RWPE2 (cell line): ENCODE measurements at regions not wholly inside any gene's neighbourhood (a gene's known extent, or its start where the extent isn't known, plus 50 kb on each side); places are given as distances from the start of the nearest gene placed in this dataset.

Experiments used
- ATAC-seq: fragments of 200-7000 bp; cut with Tn5 transposase; 3 replicates; pipeline ENCODE4 v1.9.1; 2021; ENCODE audit warnings: low read depth
- DNase-seq: peaks from one replicate; pipeline ENCODE4 v3.0.0-alpha.2; 2020; ENCODE audit warnings: low spot score
- H3K27ac ChIP-seq: fragments of 450-650 bp; 2 replicates; pipeline ENCODE4 v1.5.1; 2017; ENCODE audit warnings: mild to moderate bottlenecking; ENCODE audit not compliant: poor library complexity, severe bottlenecking
- H3K27me3 ChIP-seq: fragments of 250-450 bp; sonication (Bioruptor Pico); 2 replicates; pipeline ENCODE4 v1.5.1; 2021; ENCODE audit warnings: mild to moderate bottlenecking, moderate library complexity; ENCODE audit not compliant: insufficient read depth, poor library complexity, severe bottlenecking
- H3K36me3 ChIP-seq: fragments of 250-450 bp; sonication (Bioruptor Pico); 2 replicates; pipeline ENCODE4 v1.5.1; 2020; ENCODE audit warnings: low read depth, mild to moderate bottlenecking, moderate library complexity
- H3K4me1 ChIP-seq: fragments of 250-450 bp; sonication (Bioruptor Pico); 2 replicates; pipeline ENCODE4 v1.5.1; 2021; ENCODE audit warnings: mild to moderate bottlenecking, moderate library complexity; ENCODE audit not compliant: insufficient read depth, poor library complexity, severe bottlenecking
- H3K4me3 ChIP-seq: fragments of 250-450 bp; sonication (Bioruptor Pico); 2 replicates; pipeline ENCODE4 v1.5.1; 2021; ENCODE audit warnings: mild to moderate bottlenecking, moderate library complexity; ENCODE audit not compliant: severe bottlenecking
- H3K9me3 ChIP-seq: fragments of 250-450 bp; sonication (Bioruptor Pico); 2 replicates; pipeline ENCODE4 v1.5.1; 2021; ENCODE audit warnings: mild to moderate bottlenecking, moderate library complexity; ENCODE audit not compliant: severe bottlenecking
- CTCF ChIP-seq: fragments of 450-650 bp; IDR thresholded peaks from one replicate; pipeline ENCODE4 v1.5.1; 2017; ENCODE audit warnings: mild to moderate bottlenecking, moderate library complexity; ENCODE audit not compliant: poor library complexity, severe bottlenecking

DNA sequence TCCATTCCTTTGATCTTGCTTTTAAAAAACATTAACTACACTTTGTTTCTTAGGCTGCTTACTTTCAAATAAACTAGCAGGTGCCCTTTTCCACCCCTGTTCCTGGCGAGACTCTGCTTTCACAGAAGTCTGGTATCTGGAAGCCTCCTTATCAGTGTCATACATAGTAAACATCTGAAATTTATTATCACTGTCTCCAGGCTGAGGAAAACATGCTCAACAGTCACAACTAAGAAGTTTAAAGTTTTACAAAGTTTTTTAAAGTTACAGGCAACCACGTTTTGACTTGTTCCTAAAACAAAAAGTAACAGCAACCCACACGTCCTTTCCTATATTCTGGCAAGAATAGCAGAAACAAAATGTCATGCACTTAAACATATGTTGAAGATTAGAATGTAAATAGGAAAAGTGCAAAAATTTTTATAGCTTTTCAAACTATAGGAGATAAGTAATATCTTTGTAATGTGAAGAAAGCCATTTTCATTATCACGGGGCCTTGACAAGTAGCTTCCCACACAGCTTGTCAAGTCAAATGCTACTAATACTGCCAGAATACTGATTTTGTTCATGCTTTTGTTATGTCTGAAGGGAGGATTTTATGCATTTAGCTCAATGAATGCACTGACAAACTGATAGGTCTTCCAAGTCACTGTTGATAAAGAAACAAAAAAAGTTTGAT, 275.2 kb upstream of the KCNMB2 start:
- DNase-seq, result no peak
- H3K9me3 ChIP-seq, result no peaks in the 10 kb centered on the region
- no peak overlapping the region for H3K4me3 ChIP-seq
- TF ChIP-seq CTCF, result no peak
- H3K4me1 ChIP-seq, result no peaks in the 10 kb centered on the region
- no peaks in the 10 kb centered on the region for H3K27me3 ChIP-seq
- no peak for ATAC-seq
- H3K36me3 ChIP-seq, result no peaks in the 10 kb centered on the region
- H3K27ac ChIP-seq, result no peak overlapping the region

DNA sequence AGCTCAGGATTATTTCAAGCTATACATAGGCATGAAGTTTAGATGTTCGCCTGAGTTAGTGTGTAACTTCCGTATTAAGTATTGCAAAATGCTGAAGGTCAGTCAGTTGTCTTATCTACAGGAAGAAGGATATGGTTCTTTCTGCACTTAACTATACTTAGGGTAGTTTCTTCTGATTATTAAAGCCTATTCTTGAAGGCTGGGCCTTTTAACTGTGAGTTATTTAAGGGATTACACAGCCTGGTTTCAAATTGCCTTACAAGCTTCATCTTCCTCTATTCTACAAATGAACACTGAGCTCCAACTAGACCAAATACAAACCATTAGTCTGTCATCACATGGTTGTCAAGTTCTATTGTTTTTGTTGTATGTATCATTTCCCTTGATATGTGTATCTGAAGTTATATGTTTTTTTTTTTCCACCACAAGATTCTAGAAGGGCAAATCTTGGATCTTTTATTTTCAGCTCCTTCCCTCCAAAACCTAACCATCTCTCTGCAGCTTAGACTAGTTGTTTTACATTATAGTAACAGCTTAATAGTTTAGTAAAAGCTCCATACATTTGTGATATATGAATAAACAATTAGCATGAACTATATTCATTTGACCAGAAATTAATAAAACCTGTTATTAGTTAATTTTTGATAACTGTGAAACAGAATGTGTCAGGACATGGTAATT, 272.9 kb upstream of the KCNMB2 start:
- H3K27me3 ChIP-seq, result no peaks in the 10 kb centered on the region
- no peaks in the 10 kb centered on the region for H3K36me3 ChIP-seq
- ATAC-seq (no peak), DNase-seq (no peak)
- no peak overlapping the region for H3K4me3 ChIP-seq
- no peak overlapping the region for H3K27ac ChIP-seq
- H3K9me3 ChIP-seq, result no peaks in the 10 kb centered on the region
- no peaks in the 10 kb centered on the region for H3K4me1 ChIP-seq
- TF ChIP-seq CTCF, result no peak

DNA sequence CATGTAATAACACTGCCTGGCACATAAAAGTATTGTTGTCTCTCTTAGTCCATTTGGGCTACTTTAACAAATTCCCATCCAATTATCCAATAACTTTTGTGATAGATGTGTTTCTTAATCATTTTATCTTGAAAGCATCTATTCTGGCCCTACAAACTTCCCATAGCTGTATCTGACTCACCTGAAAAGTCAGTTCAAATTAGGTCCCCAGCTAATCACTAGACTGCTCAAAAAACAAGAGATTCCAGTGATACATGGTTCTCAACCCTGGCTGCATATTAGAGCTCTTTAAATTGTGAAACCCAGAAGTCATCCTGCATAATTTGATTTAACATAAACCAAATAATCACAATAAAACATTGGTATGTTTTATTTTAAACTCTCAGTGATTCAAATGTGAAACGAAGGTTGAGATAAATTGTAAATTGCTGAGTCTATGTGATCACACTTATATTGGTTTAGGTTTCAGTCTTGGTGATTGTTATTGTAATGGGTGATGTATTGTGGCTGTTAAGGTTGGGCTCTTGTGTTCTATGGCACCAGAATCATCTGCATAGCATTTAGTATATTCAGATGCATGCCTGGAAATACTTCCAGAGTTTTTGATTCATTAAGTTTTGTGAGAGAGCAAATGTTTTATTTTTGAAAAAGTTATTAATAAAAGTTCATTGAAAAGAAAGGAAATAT, 268.9 kb upstream of the KCNMB2 start:
- no peaks in the 10 kb centered on the region for H3K27me3 ChIP-seq
- H3K4me1 ChIP-seq, result peaks cover 4% of the 10 kb centered on the region
- TF ChIP-seq CTCF, result no peak
- no peaks in the 10 kb centered on the region for H3K9me3 ChIP-seq
- H3K36me3 ChIP-seq, result no peaks in the 10 kb centered on the region
- no peak for ATAC-seq
- no peak overlapping the region for H3K27ac ChIP-seq
- DNase-seq, result no peak
- no peak overlapping the region for H3K4me3 ChIP-seq

DNA sequence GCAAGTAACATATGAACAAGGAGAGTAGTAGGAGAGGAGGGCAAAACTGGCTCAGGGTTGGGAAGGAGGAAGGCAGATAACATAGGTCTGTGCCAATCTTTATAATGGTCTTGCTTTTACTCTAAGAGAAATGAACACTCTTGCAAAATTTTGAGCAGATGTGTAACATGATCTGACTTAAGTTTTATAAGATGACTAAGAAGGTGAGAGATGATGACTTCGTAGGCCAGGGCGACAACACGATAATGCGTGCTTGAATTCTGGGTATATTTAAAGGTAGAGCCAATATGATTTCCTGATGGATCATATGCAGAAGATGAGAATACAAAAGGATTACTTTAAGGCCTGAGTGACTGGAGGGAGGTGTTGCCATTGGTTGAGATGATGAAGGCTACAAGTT, 265.4 kb upstream of the KCNMB2 start:
- Histone ChIP-seq H3K9me3 (no peaks in the 10 kb centered on the region), H3K27me3 (no peaks in the 10 kb centered on the region), H3K27ac (no peak overlapping the region), H3K4me1 (peaks cover 12% of the 10 kb centered on the region), H3K36me3 (no peaks in the 10 kb centered on the region), H3K4me3 (no peak overlapping the region)
- TF ChIP-seq CTCF, result no peak
- DNase-seq (no peak), ATAC-seq (peak; percentile 63; the same call in 2 of the 3 replicates)
